DOHH2 (cell line): ENCODE measurements at regions not wholly inside any gene's neighbourhood (a gene's known extent, or its start where the extent isn't known, plus 50 kb on each side); places are given as distances from the start of the nearest gene placed in this dataset.

ENCODE experiments used
- CTCF ChIP-seq: fragments of 200-600 bp; sonication (generic); IDR thresholded peaks from one replicate; pipeline ENCODE4 v1.5.1; 2014; ENCODE audit warnings: antibody characterized with exemption, mild to moderate bottlenecking, low read depth, low read length; ENCODE audit not compliant: poor library complexity, severe bottlenecking
- EZH2phosphoT487 ChIP-seq: fragments of 200-600 bp; sonication (generic); IDR thresholded peaks from 2 replicates; pipeline ENCODE4 v1.6.1; 2017; ENCODE audit warnings: borderline replicate concordance, mild to moderate bottlenecking, antibody characterized with exemption, low read length, moderate library complexity, mixed read lengths

GRCh38 chr16:79263425-79263824 lies 337.1 kb downstream of the MAF start:
- TF ChIP-seq CTCF (no peak), EZH2phosphoT487 (no peak)
